NCI-H1417 (cell line): ENCODE measurements at regions not wholly inside any gene's neighbourhood (a gene's known extent, or its start where the extent isn't known, plus 50 kb on each side); places are given as distances from the start of the nearest gene placed in this dataset.
"Not testable (repeated sequence)": the region's sequence is repeated elsewhere in the genome, so short reads cannot be mapped to it uniquely, and the experiment has no call there.

ENCODE experiments used
- DNase-seq, 3 experiments: peaks; one replicate each; lab custom pipeline; 2025; lab: John Stamatoyannopoulos, UW

DNA sequence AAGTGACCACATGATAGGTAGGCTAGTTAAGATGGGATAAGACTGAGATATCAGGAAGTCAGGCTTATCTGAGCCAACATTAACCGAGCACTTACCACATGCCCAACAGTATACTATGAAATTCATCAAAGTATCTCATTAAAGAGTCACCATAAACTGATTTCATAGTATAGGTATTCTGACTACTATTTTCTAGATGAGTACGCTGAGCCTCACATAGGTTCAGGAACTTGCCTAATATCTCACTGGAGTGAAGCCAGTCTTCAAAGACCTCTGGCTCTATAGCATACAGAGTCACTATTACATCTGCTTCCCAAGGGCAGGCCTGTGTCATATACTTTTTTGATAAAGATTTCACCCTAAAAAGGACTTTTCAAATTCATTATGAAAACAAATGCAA lies 115.6 kb upstream of the NGF start:
- no peak for DNase-seq

DNA sequence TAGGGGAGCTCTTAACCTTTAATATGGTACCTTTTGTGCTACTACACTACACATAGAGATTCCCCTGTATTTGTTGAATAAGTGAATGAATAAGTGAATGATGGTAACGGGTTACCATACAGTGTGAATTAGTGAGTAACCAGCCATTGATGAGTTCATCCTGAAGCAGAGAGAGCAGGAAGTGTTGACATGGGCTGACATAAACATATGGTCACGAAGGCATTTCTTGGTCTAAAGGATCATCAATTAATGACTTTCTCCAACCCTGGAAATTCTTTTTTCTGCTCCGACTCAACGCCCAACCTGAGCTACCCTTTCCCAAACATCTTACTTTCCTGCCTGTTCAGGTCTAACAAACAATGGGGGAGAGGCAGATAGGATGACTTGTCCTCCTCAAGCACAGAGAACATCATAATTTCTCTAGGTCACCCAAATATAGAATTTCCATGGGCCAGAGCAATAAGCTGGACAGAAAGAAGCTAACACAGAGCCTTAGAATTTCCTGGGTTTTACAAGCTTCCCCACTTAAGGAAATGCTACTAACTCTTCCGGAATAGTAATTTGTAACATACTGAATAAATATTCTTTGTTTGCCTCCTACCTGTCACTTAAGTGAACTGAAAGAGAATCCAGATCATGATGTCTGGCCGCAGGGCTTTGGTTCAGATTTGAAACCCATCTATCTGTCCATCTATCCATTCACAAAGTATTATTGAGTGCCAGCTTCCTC lies 114.7 kb upstream of the NGF start:
- DNase-seq = no peak

DNA sequence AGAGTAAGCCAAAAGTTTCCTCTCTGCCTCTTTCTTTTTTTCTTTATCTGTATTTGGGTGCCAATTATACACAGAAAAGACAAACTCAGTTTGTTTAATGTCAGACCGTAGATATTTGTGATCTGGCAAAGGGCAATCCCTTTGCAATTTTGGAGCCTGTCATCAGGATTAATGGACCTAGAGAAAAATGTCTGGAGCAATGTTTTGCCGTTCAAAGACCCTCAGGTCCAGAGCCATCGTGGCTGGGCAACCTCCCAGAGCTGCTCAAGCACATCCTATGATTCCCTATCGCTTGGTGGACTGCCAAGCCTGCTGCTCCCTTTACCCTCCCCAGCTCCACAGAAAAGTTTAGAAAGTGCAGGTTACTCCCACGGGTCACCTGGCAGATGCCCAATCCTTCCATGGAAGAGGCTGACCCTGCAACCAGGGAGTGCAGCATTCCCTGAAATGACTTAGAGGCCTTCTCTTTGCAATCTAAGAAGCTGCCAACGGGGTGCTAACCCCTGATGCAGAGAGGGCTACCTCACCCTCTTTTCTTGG lies 112.5 kb upstream of the NGF start:
- no peak for DNase-seq

DNA sequence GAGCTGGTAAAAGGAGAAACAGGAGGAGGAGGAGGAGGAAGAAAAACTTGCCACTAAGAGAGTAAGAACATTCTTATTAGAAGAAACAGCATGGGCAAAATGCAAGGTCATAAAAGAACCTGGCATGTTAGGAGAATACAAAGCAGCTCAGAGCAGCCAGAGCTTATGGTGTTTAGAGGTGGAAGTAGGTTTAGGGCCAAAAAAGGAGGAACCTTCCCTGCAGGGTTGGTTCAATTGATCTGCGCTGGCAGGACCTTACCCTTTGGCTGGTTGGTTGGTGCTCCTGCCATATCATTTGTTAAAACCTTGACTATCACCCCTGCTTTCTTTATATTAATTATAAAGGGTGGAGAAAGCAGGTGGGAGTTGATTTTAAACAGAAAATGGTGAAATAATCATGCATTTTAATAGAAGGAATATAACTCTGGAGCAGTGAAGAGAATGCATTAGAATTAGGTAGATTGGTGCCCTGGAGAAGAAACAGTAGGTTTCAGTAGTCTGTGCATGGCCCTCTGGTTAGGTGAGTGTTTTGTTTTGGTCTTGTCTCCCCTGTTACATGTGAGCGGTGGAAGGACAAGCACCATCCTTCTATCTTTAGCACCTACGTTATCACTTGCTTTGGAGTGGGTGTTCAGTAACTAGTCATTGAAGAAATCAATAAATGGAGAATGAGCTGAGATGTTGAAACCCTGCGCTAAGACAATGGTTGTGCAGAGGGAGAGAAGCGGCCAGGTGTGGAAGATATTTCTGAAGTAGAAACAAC lies 110.4 kb upstream of the NGF start:
- DNase-seq = peak; percentile 13 to 76 (median 52)

DNA sequence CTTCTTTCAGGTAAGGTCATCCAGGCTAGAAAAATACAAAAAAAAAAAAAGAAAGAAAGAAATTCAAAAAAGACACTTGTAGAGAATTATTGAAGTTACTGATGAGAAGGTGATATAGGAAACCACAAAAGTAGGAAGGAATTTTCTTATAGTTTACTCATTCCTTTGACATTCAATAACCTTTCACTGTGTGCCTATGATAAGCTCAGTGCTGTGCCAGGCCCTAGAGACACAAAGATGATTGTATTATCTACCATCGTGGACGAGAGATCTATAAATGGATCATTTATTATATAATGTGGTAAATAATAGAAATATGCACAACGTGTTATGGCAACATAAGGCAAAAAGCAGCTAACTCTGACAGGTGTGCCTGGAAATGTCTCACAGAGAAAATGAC lies 109.6 kb upstream of the NGF start:
- peak in 1 of 3 experiments; percentile 29 for DNase-seq

DNA sequence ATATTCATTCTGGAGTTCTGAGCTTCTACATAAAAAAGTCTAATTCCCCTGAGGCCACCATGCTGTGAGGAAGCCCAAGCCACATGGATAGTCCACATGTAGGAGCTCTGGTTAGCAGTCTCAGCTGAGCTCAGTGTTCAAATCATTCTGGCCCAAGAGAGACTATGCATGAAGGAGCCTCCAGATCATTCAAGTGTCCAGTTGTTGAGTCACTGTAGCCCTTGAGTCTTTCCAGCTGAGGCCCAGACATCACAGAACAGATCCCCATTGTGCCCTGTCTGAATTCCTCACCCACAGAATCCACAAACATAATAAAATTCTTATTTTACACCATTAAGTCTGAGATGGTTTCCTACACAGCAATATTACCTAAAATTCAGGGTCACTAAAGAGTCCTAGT lies 107.0 kb upstream of the NGF start:
- no peak for DNase-seq

DNA sequence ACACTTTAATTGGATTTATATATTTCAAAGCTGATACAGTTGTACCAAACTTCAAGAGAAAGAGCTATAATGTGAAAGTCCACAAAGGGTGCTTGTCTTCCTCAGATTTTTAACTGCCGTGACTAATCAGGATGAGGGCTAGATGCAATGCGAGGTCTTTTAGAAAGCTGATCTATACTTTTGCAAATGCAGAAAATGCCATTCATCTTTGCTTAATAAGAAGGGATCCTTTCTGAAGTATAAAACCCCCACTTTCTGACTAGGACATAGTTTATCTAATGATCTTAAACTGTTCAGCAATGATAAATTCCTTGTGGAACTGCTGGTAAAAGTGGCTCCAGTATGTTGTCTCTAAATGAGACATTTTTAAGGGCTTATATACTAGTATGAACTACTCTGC lies 102.7 kb upstream of the NGF start:
- DNase-seq = no peak

DNA sequence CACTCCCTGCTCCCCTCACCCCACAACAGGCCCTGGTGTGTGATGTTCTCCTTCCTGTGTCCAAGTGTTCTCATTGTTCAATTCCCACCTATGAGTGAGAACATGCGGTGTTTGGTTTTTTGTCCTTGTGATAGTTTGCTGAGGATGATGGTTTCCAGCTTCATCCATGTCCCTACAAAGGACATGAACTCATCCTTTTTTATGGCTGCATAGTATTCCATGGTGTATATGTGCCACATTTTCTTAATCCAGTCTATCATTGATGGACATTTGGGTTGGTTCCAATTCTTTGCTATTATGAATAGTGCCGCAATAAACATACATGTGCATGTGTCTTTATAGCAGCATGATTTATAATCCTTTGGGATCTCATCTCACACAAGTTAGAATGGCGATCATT lies 101.5 kb upstream of the NGF start:
- not testable (repeated sequence) for DNase-seq

DNA sequence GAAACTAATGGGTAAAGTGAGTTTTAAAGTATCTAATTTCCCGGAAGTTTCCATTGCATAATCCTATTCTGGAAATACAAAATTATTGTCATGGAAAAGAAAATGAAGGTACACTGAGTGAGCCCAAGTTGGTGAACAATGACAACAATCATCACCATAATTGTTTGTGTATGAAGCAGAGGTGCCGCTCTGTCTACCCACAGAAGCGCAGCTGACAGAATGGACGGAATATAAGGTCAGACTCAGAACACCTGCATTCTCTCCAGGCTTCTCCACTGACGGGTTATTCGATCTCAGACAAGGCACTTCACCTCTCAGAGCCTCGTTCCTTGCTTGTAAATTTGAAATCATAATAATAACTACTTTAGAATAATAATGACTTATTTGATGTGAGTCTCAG lies 99.1 kb upstream of the NGF start:
- peak; percentile 79 to 97 (median 92) for DNase-seq

DNA sequence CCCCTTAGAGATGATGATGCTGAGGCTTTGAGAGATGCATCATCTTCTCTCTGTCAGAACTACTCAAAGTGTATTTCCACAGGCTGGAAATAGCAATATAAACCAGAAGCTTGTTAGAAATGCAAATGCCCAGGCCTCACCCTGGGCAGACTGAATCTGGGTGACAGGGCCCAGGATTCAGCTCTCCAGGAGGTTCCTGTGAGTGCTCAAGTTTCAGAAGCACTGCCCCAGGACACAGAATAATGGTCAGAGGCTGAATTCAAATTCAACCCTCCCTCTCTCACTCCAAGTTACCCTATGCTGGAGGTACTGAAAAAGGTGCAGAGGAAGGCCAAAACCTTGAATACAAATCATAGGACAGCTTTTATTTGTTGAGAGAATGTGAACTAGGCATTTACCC lies 98.5 kb upstream of the NGF start:
- peak in 2 of 3 experiments; percentile 42 to 60 for DNase-seq

DNA sequence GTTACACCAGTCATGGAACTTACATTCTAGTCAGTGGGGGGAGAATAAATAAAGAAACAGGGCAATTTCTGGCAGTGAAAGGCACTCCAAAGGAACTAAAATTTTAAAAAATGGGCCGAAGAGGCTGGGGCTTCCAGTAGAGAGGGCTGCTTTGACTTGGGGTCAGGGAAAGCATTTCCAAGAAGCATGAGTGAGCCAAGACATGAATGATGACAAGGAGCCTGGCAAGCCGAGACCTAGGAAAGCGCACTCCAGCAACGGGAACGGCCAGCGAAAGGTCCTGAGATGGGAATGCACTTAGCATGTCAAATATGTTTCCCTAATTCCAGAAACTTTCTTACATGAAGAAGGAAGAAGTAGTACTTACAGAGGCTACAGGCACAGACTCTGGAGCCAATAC lies 95.4 kb upstream of the NGF start:
- no peak for DNase-seq

DNA sequence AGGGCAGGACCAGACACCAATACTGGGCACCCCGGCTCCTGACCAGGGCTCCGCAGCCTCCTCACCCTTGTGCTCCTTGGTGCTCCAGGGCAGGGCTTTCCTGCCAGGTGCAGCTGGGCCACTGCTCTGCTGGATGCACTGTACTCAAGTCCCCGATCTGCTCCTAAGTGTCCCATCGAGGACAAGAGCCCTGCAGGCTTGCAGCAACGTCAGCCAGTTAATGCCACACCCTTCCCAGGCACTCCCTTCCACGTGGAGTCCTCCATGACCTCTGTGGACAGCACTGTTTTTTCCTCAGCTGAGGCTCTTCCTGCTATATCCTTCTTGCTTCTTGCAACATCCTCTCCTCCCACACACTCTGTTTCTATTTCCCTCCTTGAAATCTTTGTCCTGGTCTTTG lies 94.0 kb upstream of the NGF start:
- DNase-seq = peak in 1 of 3 experiments; percentile 26

DNA sequence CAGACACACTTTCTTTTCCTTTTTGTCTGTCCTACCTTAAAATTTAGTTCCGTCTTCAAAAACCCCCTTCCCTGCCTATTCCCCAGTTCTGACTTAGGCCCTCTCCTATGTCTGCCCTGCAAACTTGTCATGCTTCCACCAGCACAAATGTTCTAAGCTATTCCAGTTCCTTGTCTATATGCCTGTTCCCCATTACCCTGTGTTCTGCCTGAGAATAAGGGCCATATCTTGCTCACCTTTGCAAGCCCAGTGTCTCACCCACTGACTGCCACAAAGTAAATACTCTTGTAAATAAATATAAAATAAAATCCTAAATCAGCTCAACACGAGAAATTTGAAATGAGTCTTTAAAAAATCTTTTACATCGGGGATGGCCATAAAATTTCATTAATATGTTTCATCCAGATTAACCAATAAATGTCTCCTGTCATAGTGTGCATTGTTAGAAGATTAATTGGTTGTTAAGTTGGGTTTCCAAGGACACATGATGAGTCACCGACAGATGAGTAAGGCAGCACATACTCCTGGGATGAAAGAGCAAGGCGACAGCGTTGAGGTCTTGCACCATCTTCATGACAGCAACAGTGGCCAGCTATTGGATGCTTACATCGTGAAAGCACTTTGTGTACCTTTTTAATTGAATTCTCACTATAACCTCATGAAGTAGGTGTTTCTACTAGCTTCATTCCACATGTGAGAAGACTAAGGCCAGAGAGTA lies 92.6 kb upstream of the NGF start:
- DNase-seq = peak in 2 of 3 experiments; percentile 33 to 74

DNA sequence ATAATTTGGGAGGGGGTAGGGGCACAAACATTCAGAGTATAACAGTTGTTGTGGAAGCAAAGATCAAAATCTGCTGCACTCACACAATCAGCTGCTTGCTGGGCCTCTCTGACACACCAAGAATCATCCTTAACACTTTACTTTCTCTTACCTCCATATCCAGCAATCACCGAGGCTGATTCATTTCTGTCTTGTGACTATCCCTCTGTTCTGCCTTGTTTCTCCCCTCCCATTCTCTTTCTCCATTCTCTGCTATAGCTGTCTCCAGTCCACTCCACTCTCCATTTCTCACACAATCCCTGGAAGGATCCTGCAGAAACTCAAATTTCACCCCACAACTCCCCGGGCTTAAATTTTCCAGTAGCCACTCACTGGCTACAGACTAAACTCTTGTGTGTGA lies 91.8 kb upstream of the NGF start:
- no peak for DNase-seq

DNA sequence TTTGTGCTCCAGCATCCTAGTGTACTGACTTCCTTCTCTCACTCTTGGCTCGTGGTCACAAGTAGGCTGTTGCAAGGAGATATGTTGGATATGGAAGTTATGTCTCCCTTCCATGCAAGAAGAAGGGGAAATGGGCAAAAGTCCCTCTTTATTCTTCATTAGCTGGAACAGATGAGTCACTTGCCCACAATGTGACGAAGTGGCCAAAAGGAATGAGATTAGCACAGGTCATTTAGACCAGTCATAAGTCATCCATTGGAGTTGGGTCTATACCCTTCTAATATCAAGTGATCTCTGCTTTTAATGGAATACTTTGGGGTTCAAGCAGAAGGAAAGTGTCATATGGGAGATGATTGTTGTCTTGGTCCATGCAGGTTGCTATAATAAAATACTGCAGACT lies 91.2 kb upstream of the NGF start:
- no peak for DNase-seq

DNA sequence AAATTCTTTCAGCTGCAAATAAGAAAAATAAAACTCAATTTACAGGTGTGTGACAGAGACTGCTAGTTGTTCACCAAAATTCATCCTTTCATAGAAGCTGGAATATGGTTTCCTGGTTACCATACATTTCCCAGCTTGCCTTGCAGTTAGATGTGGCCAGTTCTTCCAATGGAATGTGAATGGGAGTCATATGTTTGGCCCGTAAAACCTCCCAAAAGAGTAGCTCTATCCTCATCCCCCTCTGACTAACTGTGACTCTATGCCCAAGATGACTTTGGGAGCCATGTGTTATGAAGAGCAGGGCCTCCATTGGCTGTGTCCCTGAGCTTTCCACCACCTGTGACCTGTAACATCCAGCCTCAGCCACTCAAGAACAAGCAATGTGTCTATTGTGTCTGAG lies 90.6 kb upstream of the NGF start:
- no peak for DNase-seq

DNA sequence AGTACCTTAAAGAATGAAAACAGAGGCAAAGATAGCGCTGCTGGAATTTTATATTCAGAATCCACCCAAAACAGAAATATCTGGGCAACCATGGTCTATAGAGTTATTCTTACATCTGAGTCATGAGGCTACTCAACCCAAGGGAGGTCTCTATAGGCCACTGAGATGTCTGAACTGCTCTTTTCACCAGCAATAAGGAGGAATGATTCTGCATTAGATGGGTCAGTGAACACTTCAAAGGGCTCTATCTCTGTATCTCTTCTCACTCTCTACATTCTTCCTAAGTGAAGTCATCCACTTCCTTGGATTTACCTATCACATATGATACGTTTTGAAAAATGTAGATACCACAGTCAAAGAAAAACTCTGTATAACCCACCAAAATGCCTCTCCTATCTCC lies 90.2 kb upstream of the NGF start:
- no peak for DNase-seq

DNA sequence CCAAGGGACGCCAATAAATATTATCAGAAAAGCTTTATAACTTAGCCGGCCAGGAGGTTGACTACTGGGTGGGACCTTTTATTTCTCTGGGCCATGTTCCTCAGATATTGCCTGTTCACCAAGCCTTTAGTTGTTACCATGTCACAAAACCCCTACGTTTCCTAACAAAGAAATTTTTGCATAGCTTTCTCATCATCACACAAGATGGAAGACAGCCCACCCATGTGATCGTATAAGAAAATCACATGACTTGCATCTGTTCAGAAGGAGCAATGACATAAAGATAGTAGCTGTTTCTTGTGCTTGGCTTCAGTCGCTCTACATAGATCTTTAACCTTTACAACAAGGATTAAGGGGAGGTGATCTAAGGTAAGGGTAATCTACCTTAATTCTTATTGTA lies 88.9 kb upstream of the NGF start:
- no peak for DNase-seq

DNA sequence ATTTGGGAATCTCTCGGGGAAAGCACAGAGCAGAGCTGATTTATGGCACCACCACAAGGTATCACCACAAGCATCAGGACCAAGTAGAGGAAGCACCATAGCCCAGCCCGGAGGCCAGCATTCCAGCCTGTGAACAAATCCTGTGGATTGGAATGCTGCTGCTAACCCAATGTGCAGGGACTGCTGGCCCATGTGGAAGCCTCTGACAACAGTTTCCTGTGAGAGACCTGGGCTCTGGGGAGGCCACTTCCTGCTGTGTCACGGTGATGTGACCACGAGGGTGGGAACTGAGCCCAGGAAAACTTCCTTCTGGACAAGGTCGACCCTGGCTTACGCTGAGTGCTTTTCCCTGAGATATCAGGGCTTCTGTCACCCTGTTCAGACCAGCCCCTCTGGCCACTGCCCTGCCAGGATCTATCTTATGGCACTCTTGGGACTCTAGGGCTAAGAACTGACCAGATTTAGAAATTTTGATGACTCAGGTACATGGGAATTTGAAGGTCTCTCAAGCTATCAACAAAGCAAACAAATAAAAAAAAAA lies 88.3 kb upstream of the NGF start:
- no peak for DNase-seq

DNA sequence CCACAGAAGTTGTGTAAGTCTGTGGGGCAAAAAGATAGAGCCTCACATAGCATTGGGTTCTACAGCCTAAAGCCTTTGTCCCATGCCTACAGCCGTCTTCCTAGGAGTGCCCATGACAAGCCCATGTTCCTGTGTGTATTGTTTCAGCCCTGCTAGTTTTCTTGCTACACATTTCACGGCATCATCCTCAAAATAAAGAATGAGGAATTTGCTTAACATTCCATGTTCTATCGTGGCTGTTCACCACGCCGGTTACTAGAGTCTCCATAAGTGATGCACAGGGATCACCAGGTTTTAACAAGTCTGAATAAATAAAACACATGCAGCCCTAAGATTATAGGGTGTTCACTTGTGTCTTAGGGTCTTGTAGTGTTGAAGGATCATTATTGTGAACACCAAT lies 87.4 kb upstream of the NGF start:
- DNase-seq = no peak

DNA sequence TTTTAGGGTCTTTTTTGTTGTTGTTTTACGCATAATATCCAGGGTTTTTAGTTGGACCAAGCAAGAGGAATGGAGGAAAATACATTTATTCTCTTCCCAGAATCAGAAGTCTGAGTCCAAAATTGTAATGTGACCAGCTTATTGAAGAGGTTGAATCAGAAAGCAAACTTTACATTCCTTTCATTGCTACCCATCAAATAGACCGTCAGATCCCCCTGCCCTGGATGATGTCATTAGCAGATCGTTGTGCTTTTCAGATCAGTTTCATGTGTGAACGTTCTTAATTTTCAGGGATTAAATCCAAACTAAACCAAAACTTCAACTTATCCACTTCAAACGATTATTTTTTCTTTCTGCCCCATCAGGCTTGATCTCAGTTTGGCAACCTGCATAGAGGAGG lies 85.7 kb upstream of the NGF start:
- no peak for DNase-seq

DNA sequence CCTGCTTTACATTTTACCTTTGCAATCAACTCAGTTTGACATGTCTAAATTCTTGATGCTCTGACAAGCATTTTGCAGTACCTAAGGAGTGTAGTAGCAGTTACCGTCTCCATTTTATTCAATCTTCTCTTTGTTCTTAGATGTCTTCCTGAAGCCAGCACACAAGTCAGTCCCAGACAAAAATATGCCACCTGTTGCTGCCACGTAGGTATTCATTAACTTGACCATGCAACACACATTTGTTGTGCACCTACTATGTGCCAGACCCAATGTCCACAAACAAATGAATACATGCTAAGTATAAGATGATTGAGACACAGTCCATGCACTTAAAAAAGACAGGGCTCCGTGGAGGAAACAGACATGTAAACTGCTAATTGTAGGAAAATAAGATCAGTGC lies 81.5 kb upstream of the NGF start:
- DNase-seq = no peak

DNA sequence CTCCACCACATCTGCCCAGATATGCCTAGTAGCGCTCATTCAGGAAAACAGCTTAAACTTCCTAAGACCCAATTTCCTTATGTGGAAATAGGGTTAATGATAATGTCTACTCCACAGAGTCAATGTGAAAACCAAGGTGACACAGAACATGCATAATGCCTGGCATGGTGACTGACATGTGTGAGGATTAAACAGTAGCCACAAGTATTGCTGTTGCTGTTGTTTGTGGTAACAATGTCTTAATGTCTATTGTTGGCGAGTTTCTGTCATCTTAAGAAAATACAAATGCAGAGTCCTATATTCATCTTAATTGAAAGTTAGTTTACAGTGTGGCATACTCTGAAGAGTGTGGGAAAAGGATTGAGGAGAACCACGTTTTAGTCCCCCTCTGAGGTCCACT lies 75.6 kb upstream of the NGF start:
- no peak for DNase-seq
